ENCODE measurements at regions not wholly inside any gene's neighbourhood (a gene's known extent, or its start where the extent isn't known, plus 50 kb on each side); places are given as distances from the start of the nearest gene placed in this dataset.

DNA sequence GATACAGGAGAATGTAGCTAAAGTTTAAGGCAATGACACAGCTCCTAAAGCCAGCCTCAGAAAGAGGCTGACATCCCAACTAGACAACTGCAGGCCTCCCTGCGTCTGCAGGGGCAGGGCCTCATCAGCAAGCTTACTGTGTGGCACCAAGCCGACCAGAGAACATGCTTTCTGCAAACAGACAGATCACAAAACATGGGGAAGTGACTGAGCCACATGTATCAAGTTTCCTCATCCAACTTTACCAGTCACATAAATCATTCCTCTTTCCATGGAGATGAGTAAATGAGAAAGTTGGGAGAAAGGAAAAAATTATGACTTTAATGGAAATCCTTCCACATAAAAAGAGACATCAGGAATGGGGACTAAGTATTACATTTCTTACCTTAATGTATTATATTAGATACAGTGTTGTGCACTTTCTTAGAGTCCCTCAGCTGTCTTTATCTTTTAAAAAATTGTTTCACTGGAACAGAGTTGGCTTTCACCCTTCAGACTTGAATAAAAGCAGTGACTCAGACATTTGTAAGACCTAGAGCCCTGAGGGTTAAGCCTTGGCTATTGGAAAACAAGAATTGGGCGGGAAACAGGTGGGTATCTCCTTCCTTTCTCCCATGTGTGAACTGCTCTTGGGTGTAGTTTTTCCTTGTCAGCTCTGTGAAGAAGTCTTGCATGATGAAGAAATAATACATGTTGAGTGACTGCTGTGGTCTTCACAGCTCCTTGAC, 305.7 kb upstream of the SNX7 start:
- H3K9ac ChIP-seq (ENCODE audit: low read length) = no peak overlapping the region
- H3K27ac ChIP-seq (ENCODE audit: low read depth, low read length) = no peak overlapping the region
- no peak overlapping the region for H3K4me2 ChIP-seq (ENCODE audit: low read length)
- H3K14ac ChIP-seq (ENCODE audit: low read length) = no peak overlapping the region
- no peak overlapping the region for H2AFZ ChIP-seq (ENCODE audit: insufficient read depth, low read length, poor library complexity)
- no peaks in the 10 kb centered on the region for H3K9me3 ChIP-seq (ENCODE audit: insufficient read depth, low read depth, low read length)
- no peak for DNase-seq
- H3K4me3 ChIP-seq (ENCODE audit: low read depth, low read length) = no peak overlapping the region
- H4K91ac ChIP-seq (ENCODE audit: low read depth, low read length) = no peak overlapping the region
- H2BK120ac ChIP-seq (ENCODE audit: insufficient read depth, low read length, poor library complexity) = no peak overlapping the region
- H2BK5ac ChIP-seq (ENCODE audit: low read depth, low read length, poor library complexity) = no peak overlapping the region
- H3K4me1 ChIP-seq (ENCODE audit: control insufficient read depth in 1 of 2, insufficient read depth in 2 of 2, low read length in 2 of 2) = no peaks in the 10 kb centered on the region
- H3K79me1 ChIP-seq (ENCODE audit: low read length) = no peaks in the 10 kb centered on the region
- H3K27me3 ChIP-seq (ENCODE audit: insufficient read depth, low read length) = no peaks in the 10 kb centered on the region
- no peak overlapping the region for H3K4ac ChIP-seq (ENCODE audit: low read depth, low read length)
- WGBS (ENCODE audit: extremely low coverage, insufficient coverage, insufficient read length) = no CpG with 5 or more reads among the region's 3 CpGs
- no peaks in the 10 kb centered on the region for H3K79me2 ChIP-seq (ENCODE audit: control insufficient read depth, insufficient read depth, low read length, poor library complexity)
- no peak overlapping the region for H3K23ac ChIP-seq (ENCODE audit: low read length)
- no peak overlapping the region for H3K18ac ChIP-seq (ENCODE audit: low read length)
- no peak overlapping the region for H2BK12ac ChIP-seq (ENCODE audit: low read length)
- H2AK5ac ChIP-seq (ENCODE audit: low read length) = no peak overlapping the region
- H3K36me3 ChIP-seq (ENCODE audit: control insufficient read depth in 1 of 2, insufficient read depth in 2 of 2, low read length in 2 of 2) = no peaks in the 10 kb centered on the region
- H4K8ac ChIP-seq (ENCODE audit: low read depth, low read length) = no peak overlapping the region
- no peak overlapping the region for H4K12ac ChIP-seq (ENCODE audit: low read depth, low read length)

DNA sequence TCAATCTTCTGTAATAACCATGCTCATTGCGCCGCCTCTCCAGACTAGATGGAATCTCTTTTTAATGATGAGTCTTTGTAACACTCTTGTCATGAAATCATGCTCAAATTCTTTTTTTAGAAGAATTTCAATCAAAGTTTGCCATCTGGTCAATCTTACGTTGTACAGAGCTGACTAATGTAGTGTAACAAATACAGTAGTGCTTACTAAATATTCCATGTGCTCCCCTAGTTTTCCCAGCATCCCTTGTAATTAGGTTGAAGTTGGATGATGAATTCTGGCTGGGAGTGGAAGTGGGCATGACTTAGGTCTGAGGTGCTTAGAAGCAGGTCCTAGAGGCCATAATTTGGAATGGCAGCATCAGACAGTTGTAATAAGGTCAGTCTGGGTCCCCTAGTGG, 309.1 kb upstream of the SNX7 start:
- Histone ChIP-seq H2BK5ac (ENCODE audit: low read depth, low read length, poor library complexity) (no peak overlapping the region), H3K14ac (ENCODE audit: low read length) (no peak overlapping the region), H3K9me3 (ENCODE audit: insufficient read depth, low read depth, low read length) (no peaks in the 10 kb centered on the region), H4K91ac (ENCODE audit: low read depth, low read length) (no peak overlapping the region), H3K4me2 (ENCODE audit: low read length) (no peak overlapping the region), H3K79me1 (ENCODE audit: low read length) (no peaks in the 10 kb centered on the region), H2AFZ (ENCODE audit: insufficient read depth, low read length, poor library complexity) (no peak overlapping the region), H3K18ac (ENCODE audit: low read length) (no peak overlapping the region), H3K4me3 (ENCODE audit: low read depth, low read length) (no peak overlapping the region), H3K27me3 (ENCODE audit: insufficient read depth, low read length) (no peaks in the 10 kb centered on the region), H3K79me2 (ENCODE audit: control insufficient read depth, insufficient read depth, low read length, poor library complexity) (no peaks in the 10 kb centered on the region), H3K9ac (ENCODE audit: low read length) (no peak overlapping the region), H3K36me3 (ENCODE audit: control insufficient read depth in 1 of 2, insufficient read depth in 2 of 2, low read length in 2 of 2) (no peaks in the 10 kb centered on the region), H4K8ac (ENCODE audit: low read depth, low read length) (no peak overlapping the region), H4K12ac (ENCODE audit: low read depth, low read length) (no peak overlapping the region), H2BK120ac (ENCODE audit: insufficient read depth, low read length, poor library complexity) (no peak overlapping the region), H3K4ac (ENCODE audit: low read depth, low read length) (no peak overlapping the region), H3K23ac (ENCODE audit: low read length) (no peak overlapping the region), H2BK12ac (ENCODE audit: low read length) (no peak overlapping the region), H2AK5ac (ENCODE audit: low read length) (no peak overlapping the region), H3K27ac (ENCODE audit: low read depth, low read length) (no peak overlapping the region), H3K4me1 (ENCODE audit: control insufficient read depth in 1 of 2, insufficient read depth in 2 of 2, low read length in 2 of 2) (no peaks in the 10 kb centered on the region)
- no peak for DNase-seq
- no CpG with 5 or more reads among the region's 3 CpGs for WGBS (ENCODE audit: extremely low coverage, insufficient coverage, insufficient read length)

DNA sequence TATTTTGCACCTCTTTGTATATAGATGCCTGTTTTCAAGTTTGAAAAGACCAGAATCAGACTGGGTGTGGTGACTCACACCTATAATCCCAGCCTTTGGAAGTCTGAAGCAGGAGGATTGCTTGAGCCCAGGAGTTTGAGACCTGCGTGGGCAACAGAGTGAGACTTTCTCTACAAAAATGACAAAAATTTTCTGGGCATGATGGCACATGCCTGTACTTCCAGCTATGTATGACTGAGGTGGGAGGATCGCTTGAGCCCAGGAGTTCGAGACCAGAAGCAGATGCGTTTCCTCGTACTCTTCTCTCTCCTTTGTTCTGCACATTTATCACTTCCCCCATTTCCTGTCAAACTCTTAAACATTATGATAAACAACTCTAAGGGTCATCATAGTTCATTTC, 310.0 kb upstream of the SNX7 start:
- no peak overlapping the region for H2BK120ac ChIP-seq (ENCODE audit: insufficient read depth, low read length, poor library complexity)
- no peak overlapping the region for H3K14ac ChIP-seq (ENCODE audit: low read length)
- no peak overlapping the region for H2AFZ ChIP-seq (ENCODE audit: insufficient read depth, low read length, poor library complexity)
- H4K12ac ChIP-seq (ENCODE audit: low read depth, low read length) = no peak overlapping the region
- no peak overlapping the region for H3K27ac ChIP-seq (ENCODE audit: low read depth, low read length)
- WGBS (ENCODE audit: extremely low coverage, insufficient coverage, insufficient read length) = no CpG with 5 or more reads among the region's 5 CpGs
- H3K36me3 ChIP-seq (ENCODE audit: control insufficient read depth in 1 of 2, insufficient read depth in 2 of 2, low read length in 2 of 2) = no peaks in the 10 kb centered on the region
- no peak overlapping the region for H3K4ac ChIP-seq (ENCODE audit: low read depth, low read length)
- no peak overlapping the region for H2AK5ac ChIP-seq (ENCODE audit: low read length)
- H3K79me2 ChIP-seq (ENCODE audit: control insufficient read depth, insufficient read depth, low read length, poor library complexity) = no peaks in the 10 kb centered on the region
- no peaks in the 10 kb centered on the region for H3K4me1 ChIP-seq (ENCODE audit: control insufficient read depth in 1 of 2, insufficient read depth in 2 of 2, low read length in 2 of 2)
- H3K23ac ChIP-seq (ENCODE audit: low read length) = no peak overlapping the region
- H3K9ac ChIP-seq (ENCODE audit: low read length) = no peak overlapping the region
- H3K27me3 ChIP-seq (ENCODE audit: insufficient read depth, low read length) = no peaks in the 10 kb centered on the region
- H2BK5ac ChIP-seq (ENCODE audit: low read depth, low read length, poor library complexity) = no peak overlapping the region
- H3K79me1 ChIP-seq (ENCODE audit: low read length) = no peaks in the 10 kb centered on the region
- no peak overlapping the region for H4K8ac ChIP-seq (ENCODE audit: low read depth, low read length)
- H3K18ac ChIP-seq (ENCODE audit: low read length) = no peak overlapping the region
- H3K4me2 ChIP-seq (ENCODE audit: low read length) = no peak overlapping the region
- H2BK12ac ChIP-seq (ENCODE audit: low read length) = no peak overlapping the region
- no peak overlapping the region for H4K91ac ChIP-seq (ENCODE audit: low read depth, low read length)
- no peak overlapping the region for H3K4me3 ChIP-seq (ENCODE audit: low read depth, low read length)
- no peaks in the 10 kb centered on the region for H3K9me3 ChIP-seq (ENCODE audit: insufficient read depth, low read depth, low read length)
- no peak for DNase-seq

DNA sequence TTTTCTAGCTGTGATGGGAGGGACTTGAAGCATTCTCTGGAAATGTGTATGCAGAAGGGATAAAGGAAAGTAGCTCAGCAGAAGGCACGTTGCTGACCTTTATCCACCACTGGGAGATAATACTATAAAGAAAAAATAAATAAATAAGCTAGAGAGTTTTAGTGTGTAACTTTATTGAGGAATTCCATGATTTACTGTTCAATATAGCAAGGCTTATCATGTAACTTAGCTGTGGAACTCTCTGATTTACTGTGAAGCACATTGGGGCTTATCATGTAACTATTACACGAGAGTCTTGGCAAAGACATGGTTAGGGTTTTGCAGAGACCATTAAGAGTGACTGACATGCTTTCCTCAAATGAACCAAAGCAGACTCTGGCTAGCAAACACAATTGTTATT, 316.1 kb upstream of the SNX7 start:
- H3K36me3 ChIP-seq (ENCODE audit: control insufficient read depth in 1 of 2, insufficient read depth in 2 of 2, low read length in 2 of 2) = no peaks in the 10 kb centered on the region
- H2AFZ ChIP-seq (ENCODE audit: insufficient read depth, low read length, poor library complexity) = no peak overlapping the region
- H3K27ac ChIP-seq (ENCODE audit: low read depth, low read length) = no peak overlapping the region
- no peaks in the 10 kb centered on the region for H3K79me1 ChIP-seq (ENCODE audit: low read length)
- H2BK120ac ChIP-seq (ENCODE audit: insufficient read depth, low read length, poor library complexity) = no peak overlapping the region
- H3K4me2 ChIP-seq (ENCODE audit: low read length) = no peak overlapping the region
- no peak overlapping the region for H4K91ac ChIP-seq (ENCODE audit: low read depth, low read length)
- H3K23ac ChIP-seq (ENCODE audit: low read length) = no peak overlapping the region
- H2AK5ac ChIP-seq (ENCODE audit: low read length) = no peak overlapping the region
- H3K18ac ChIP-seq (ENCODE audit: low read length) = no peak overlapping the region
- no peaks in the 10 kb centered on the region for H3K4me1 ChIP-seq (ENCODE audit: control insufficient read depth in 1 of 2, insufficient read depth in 2 of 2, low read length in 2 of 2)
- no peak for DNase-seq
- no peaks in the 10 kb centered on the region for H3K9me3 ChIP-seq (ENCODE audit: insufficient read depth, low read depth, low read length)
- no peak overlapping the region for H2BK12ac ChIP-seq (ENCODE audit: low read length)
- H4K8ac ChIP-seq (ENCODE audit: low read depth, low read length) = no peak overlapping the region
- no peaks in the 10 kb centered on the region for H3K79me2 ChIP-seq (ENCODE audit: control insufficient read depth, insufficient read depth, low read length, poor library complexity)
- H2BK5ac ChIP-seq (ENCODE audit: low read depth, low read length, poor library complexity) = no peak overlapping the region
- no CpG with 5 or more reads among the region's 2 CpGs for WGBS (ENCODE audit: extremely low coverage, insufficient coverage, insufficient read length)
- H3K27me3 ChIP-seq (ENCODE audit: insufficient read depth, low read length) = no peaks in the 10 kb centered on the region
- H4K12ac ChIP-seq (ENCODE audit: low read depth, low read length) = no peak overlapping the region
- H3K14ac ChIP-seq (ENCODE audit: low read length) = no peak overlapping the region
- H3K4me3 ChIP-seq (ENCODE audit: low read depth, low read length) = no peak overlapping the region
- no peak overlapping the region for H3K4ac ChIP-seq (ENCODE audit: low read depth, low read length)
- H3K9ac ChIP-seq (ENCODE audit: low read length) = no peak overlapping the region

Data from trophoblast cell (in vitro differentiated cells and primary cell).